IMR-90 (cell line): ENCODE measurements at regions not wholly inside any gene's neighbourhood (a gene's known extent, or its start where the extent isn't known, plus 50 kb on each side); places are given as distances from the start of the nearest gene placed in this dataset.

Experiments
- ATAC-seq: fragments of 200-7000 bp; cut with Tn5 transposase; 2 replicates; pipeline ENCODE4 v1.9.1; 2020; ENCODE audit warnings: low read depth, mild to moderate bottlenecking, moderate library complexity
- BruUV-seq: library from RNA; stranded (reverse); fragments of 400-500 nt; replicated peaks from 2 replicates; lab custom pipeline; 2021; lab: Mats Ljungman, UMichigan
- CTCF ChIA-PET: fragments of 300-600 bp; formaldehyde crosslinking; extraction: SDS; loops from one replicate; lab custom pipeline; 2021; ENCODE audit warnings: antibody characterized with exemption; lab: Yijun Ruan, JAX
- POLR2A ChIA-PET: fragments of 300-600 bp; sonication (Branson Sonifier 250); formaldehyde crosslinking; loops from one replicate; lab custom pipeline; 2022; ENCODE audit warnings: antibody characterized with exemption; ENCODE audit not compliant: unreplicated experiment; lab: Charles Lee
- DNase-seq: peaks from one replicate; pipeline ENCODE4 v3.0.0; 2013
- H2AFZ ChIP-seq: replicated peaks from 2 replicates; pipeline ENCODE3; 2013; ENCODE audit warnings: low read length, mild to moderate bottlenecking; ENCODE audit not compliant: poor library complexity
- H2AK5ac ChIP-seq: 2 replicates; pipeline ENCODE4 v1.6.1; 2013; ENCODE audit warnings: low read depth, low read length, inconsistent platforms
- H2AK9ac ChIP-seq: replicated peaks from 2 replicates; pipeline ENCODE3; 2013; ENCODE audit warnings: mild to moderate bottlenecking, low read depth, low read length, moderate library complexity; ENCODE audit not compliant: poor library complexity
- H2BK120ac ChIP-seq: 2 replicates; pipeline ENCODE4 v1.6.1; 2013; ENCODE audit warnings: low read depth, low read length, inconsistent platforms
- H2BK15ac ChIP-seq: 3 replicates; pipeline ENCODE4 v1.6.1; 2013; ENCODE audit warnings: low read depth, low read length, inconsistent platforms
- H2BK20ac ChIP-seq: 2 replicates; pipeline ENCODE4 v1.6.1; 2013; ENCODE audit warnings: low read depth, mild to moderate bottlenecking, inconsistent platforms, low read length, moderate library complexity
- H2BK5ac ChIP-seq: 2 replicates; pipeline ENCODE4 v1.6.1; 2013; ENCODE audit warnings: mild to moderate bottlenecking, low read depth, low read length, inconsistent platforms; ENCODE audit not compliant: poor library complexity, severe bottlenecking
- H3K14ac ChIP-seq: replicated peaks from 2 replicates; pipeline ENCODE4 v1.6.1; 2013; ENCODE audit warnings: low read depth, low read length, inconsistent platforms
- H3K18ac ChIP-seq: 2 replicates; pipeline ENCODE4 v1.6.1; 2013; ENCODE audit warnings: low read depth, low read length, control low read depth
- H3K23ac ChIP-seq: 2 replicates; pipeline ENCODE4 v1.6.1; 2013; ENCODE audit warnings: low read depth, low read length, inconsistent platforms
- H3K27ac ChIP-seq: 2 replicates; pipeline ENCODE4 v1.5.1; 2013; ENCODE audit warnings: mild to moderate bottlenecking, control low read depth, low read length; ENCODE audit not compliant: insufficient read depth
- H3K27me3 ChIP-seq: 2 replicates; pipeline ENCODE4 v1.6.1; 2013; ENCODE audit warnings: low read length; ENCODE audit not compliant: control insufficient read depth, insufficient read depth
- H3K36me3 ChIP-seq: 2 replicates; pipeline ENCODE4 v1.6.1; 2013; ENCODE audit warnings: low read length, mixed read lengths; ENCODE audit not compliant: control insufficient read depth, insufficient read depth
- H3K4ac ChIP-seq: 2 replicates; pipeline ENCODE4 v1.6.1; 2013; ENCODE audit warnings: low read depth, low read length, inconsistent platforms
- H3K4me1 ChIP-seq: 2 replicates; pipeline ENCODE4 v1.6.1; 2013; ENCODE audit warnings: low read length, mixed read lengths; ENCODE audit not compliant: control insufficient read depth, insufficient read depth
- H3K4me2 ChIP-seq: 2 replicates; pipeline ENCODE4 v1.6.1; 2013; ENCODE audit warnings: low read depth, mild to moderate bottlenecking, control low read depth, low read length, moderate library complexity
- H3K4me3 ChIP-seq: 2 replicates; pipeline ENCODE4 v1.5.1; 2013; ENCODE audit warnings: low read depth, mild to moderate bottlenecking, control low read depth, low read length, moderate library complexity; ENCODE audit not compliant: insufficient read depth
- H3K56ac ChIP-seq: 2 replicates; pipeline ENCODE4 v1.6.1; 2013; ENCODE audit warnings: low read length, inconsistent platforms; ENCODE audit not compliant: insufficient read depth; ENCODE audit errors: extremely low read depth
- H3K79me1 ChIP-seq, 2 experiments: 2 replicates each; pipeline ENCODE4 v1.6.1; 2013; ENCODE audit warnings: low read length in 2 of 2, inconsistent platforms in 1 of 2, low read depth in 1 of 2
- H3K9ac ChIP-seq: 2 replicates; pipeline ENCODE4 v1.6.1; 2013; ENCODE audit warnings: low read depth, low read length, control low read depth
- H3K9me1 ChIP-seq: 2 replicates; pipeline ENCODE4 v1.6.1; 2013; ENCODE audit warnings: low read length, inconsistent platforms; ENCODE audit not compliant: insufficient read depth
- H3K9me3 ChIP-seq: 2 replicates; pipeline ENCODE4 v1.6.1; 2013; ENCODE audit warnings: low read length; ENCODE audit not compliant: control insufficient read depth, insufficient read depth
- H4K20me1 ChIP-seq: 2 replicates; pipeline ENCODE4 v1.6.1; 2013; ENCODE audit warnings: low read length, inconsistent platforms; ENCODE audit not compliant: insufficient read depth
- H4K5ac ChIP-seq: 2 replicates; pipeline ENCODE4 v1.6.1; 2013; ENCODE audit warnings: mild to moderate bottlenecking, low read depth, low read length, control low read depth
- H4K8ac ChIP-seq, 2 experiments: 2 replicates each; pipeline ENCODE4 v1.6.1; 2013; ENCODE audit warnings: low read depth in 2 of 2, low read length in 2 of 2, control low read depth in 1 of 2, inconsistent platforms in 1 of 2
- H4K91ac ChIP-seq: 2 replicates; pipeline ENCODE4 v1.6.1; 2013; ENCODE audit warnings: low read depth, low read length, inconsistent platforms; ENCODE audit not compliant: insufficient read depth
- CHD1 ChIP-seq: IDR thresholded peaks from 2 replicates; pipeline ENCODE4 v1.6.1; 2012; ENCODE audit warnings: low read depth, low read length, improper control_type of control experiment
- MAZ ChIP-seq: IDR thresholded peaks from 2 replicates; pipeline ENCODE4 v1.6.1; 2012; ENCODE audit warnings: low read depth, mild to moderate bottlenecking, low read length, improper control_type of control experiment, moderate library complexity, borderline replicate concordance
- NFE2L2 ChIP-seq: fragments of 150-350 bp; IDR thresholded peaks from 2 replicates; pipeline ENCODE4 v1.6.1; 2016; ENCODE audit warnings: low read depth, mild to moderate bottlenecking, low read length
- WGBS, 2 experiments: methylation state at CpG; one replicate each; pipeline versions ENCODE4 v1.1.5 to v1.1.7; 2013; ENCODE audit warnings: missing lambda C conversion rate in 2 of 2; ENCODE audit not compliant: insufficient read length in 1 of 2; ENCODE audit errors: extremely low coverage in 2 of 2; 5-methylcytosine and 5-hydroxymethylcytosine counted together
- dilution Hi-C: fragments of 300-500 bp; cut with HindIII; formaldehyde crosslinking; loops from one replicate; pipeline ENCODE4 v1.14.3; 2018; ENCODE audit warnings: low sequenced_read_pairs; ENCODE audit not compliant: unreplicated experiment
- in situ Hi-C: fragments of 300-500 bp; cut with MboI; formaldehyde crosslinking; loops from 3 replicates; pipeline ENCODE4 v1.14.3; 2019; ENCODE audit warnings: low sequenced_read_pairs, inconsistent platforms, mixed read lengths
- intact Hi-C: fragments of 100-400 bp; cut with micrococcal nuclease; formaldehyde crosslinking; loops from 2 replicates; pipeline ENCODE4 v1.10.0; 2022
- TF ChIP-seq, protein P1 (sequence below): fragments of 150-350 bp; IDR thresholded peaks from 2 replicates; pipeline ENCODE4 v1.6.1; 2017; ENCODE audit warnings: mild to moderate bottlenecking, antibody characterized with exemption, low read length, low read depth

DNA sequence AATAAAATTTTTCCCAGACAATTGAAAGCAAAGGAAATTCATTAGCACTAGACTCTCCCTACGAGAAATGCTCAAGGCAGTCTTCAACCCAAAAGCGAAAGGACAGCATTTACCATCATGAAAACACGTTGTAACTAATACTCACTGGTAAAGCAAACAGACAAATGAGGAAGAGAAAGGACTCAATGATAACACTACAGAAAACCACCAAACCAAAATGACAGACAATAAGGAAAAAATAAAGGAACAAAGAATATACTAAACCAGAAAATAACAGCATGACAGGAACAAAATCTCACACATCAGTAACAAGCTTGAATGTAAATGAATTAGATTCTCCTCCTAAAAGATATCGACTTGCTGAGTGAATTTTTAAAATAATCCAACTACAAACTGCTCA is 190.7 kb downstream of the NOL4 start:
- Histone ChIP-seq H3K27ac (no peak overlapping the region), H3K79me1 (no peaks in the 10 kb centered on the region), H3K4me3 (no peak overlapping the region), H4K8ac (no peak overlapping the region), H2BK120ac (no peak overlapping the region), H4K20me1 (no peaks in the 10 kb centered on the region), H3K27me3 (no peaks in the 10 kb centered on the region), H2BK20ac (no peak overlapping the region), H3K14ac (no peak overlapping the region), H3K18ac (no peak overlapping the region), H2BK5ac (no peak overlapping the region), H3K9me3 (no peaks in the 10 kb centered on the region), H2AK9ac (no peak overlapping the region), H4K5ac (no peak overlapping the region), H3K36me3 (no peaks in the 10 kb centered on the region), H4K91ac (no peak overlapping the region), H3K56ac (no peak overlapping the region), H2AK5ac (no peak overlapping the region), H3K23ac (no peak overlapping the region), H3K9me1 (no peaks in the 10 kb centered on the region), H3K4ac (no peak overlapping the region), H2BK15ac (no peak overlapping the region), H3K4me2 (no peak overlapping the region), H3K4me1 (no peaks in the 10 kb centered on the region), H2AFZ (no peak overlapping the region), H3K9ac (no peak overlapping the region)
- no TSS peak for BruUV-seq
- CTCF ChIA-PET, result no interaction called here
- no CpG with 5 or more reads among the region's 4 CpGs for WGBS, 2 experiments
- TF ChIP-seq, protein P1, sequence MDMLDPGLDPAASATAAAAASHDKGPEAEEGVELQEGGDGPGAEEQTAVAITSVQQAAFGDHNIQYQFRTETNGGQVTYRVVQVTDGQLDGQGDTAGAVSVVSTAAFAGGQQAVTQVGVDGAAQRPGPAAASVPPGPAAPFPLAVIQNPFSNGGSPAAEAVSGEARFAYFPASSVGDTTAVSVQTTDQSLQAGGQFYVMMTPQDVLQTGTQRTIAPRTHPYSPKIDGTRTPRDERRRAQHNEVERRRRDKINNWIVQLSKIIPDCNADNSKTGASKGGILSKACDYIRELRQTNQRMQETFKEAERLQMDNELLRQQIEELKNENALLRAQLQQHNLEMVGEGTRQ, result no peak
- TF ChIP-seq MAZ, result no peak
- no peak for TF ChIP-seq NFE2L2
- no peak for TF ChIP-seq CHD1
- in situ Hi-C loops (no loop called here), dilution Hi-C loops (no loop called here), intact Hi-C loops (no loop called here)
- DNase-seq (no peak), ATAC-seq (no peak)
- POLR2A ChIA-PET, result no interaction called here
